T-helper 17 cell (primary cell): ENCODE measurements at regions not wholly inside any gene's neighbourhood (a gene's known extent, or its start where the extent isn't known, plus 50 kb on each side); places are given as distances from the start of the nearest gene placed in this dataset.

Source experiments
- ATAC-seq: fragments of 150-1000 bp; cut with Tn5 transposase; 2 replicates; pipeline ENCODE4 v1.10.0; 2021; ENCODE audit warnings: mild to moderate bottlenecking, moderate library complexity
- DNase-seq, 3 donors: peaks; one replicate each; pipeline versions ENCODE4 v3.0.0 to v3.0.0-alpha.2; 2020 to 2021
- H3K9me3 ChIP-seq: one replicate; pipeline ENCODE4 v1.7.0; 2013; ENCODE audit warnings: low read length, mild to moderate bottlenecking; ENCODE audit not compliant: control insufficient read depth, poor library complexity, severe bottlenecking
- H3K27ac Mint-ChIP-seq: one replicate; pipeline ENCODE4 v1.8.0; 2022; ENCODE audit warnings: mild to moderate bottlenecking, moderate library complexity, mixed read lengths
- H3K27me3 Mint-ChIP-seq: one replicate; pipeline ENCODE4 v1.8.0; 2022; ENCODE audit warnings: mixed read lengths
- H3K36me3 Mint-ChIP-seq: one replicate; pipeline ENCODE4 v1.8.0; 2022; ENCODE audit warnings: low read depth, mixed read lengths
- H3K4me1 Mint-ChIP-seq: one replicate; pipeline ENCODE4 v1.8.0; 2022; ENCODE audit warnings: mild to moderate bottlenecking, mixed read lengths
- H3K4me3 Mint-ChIP-seq: one replicate; pipeline ENCODE4 v1.8.0; 2022; ENCODE audit warnings: mild to moderate bottlenecking, moderate library complexity, mixed read lengths

GRCh38 chr2:238585836-238586821 lies 159.4 kb downstream of the ASB1 start:
- Mint-ChIP-seq H3K27ac (no peak overlapping the region), H3K4me3 (no peak overlapping the region), H3K4me1 (no peaks in the 10 kb centered on the region), H3K27me3 (peaks cover 16% of the 10 kb centered on the region), H3K36me3 (no peaks in the 10 kb centered on the region)
- ATAC-seq (no peak), DNase-seq (no peak)
- H3K9me3 ChIP-seq = no peaks in the 10 kb centered on the region

DNA sequence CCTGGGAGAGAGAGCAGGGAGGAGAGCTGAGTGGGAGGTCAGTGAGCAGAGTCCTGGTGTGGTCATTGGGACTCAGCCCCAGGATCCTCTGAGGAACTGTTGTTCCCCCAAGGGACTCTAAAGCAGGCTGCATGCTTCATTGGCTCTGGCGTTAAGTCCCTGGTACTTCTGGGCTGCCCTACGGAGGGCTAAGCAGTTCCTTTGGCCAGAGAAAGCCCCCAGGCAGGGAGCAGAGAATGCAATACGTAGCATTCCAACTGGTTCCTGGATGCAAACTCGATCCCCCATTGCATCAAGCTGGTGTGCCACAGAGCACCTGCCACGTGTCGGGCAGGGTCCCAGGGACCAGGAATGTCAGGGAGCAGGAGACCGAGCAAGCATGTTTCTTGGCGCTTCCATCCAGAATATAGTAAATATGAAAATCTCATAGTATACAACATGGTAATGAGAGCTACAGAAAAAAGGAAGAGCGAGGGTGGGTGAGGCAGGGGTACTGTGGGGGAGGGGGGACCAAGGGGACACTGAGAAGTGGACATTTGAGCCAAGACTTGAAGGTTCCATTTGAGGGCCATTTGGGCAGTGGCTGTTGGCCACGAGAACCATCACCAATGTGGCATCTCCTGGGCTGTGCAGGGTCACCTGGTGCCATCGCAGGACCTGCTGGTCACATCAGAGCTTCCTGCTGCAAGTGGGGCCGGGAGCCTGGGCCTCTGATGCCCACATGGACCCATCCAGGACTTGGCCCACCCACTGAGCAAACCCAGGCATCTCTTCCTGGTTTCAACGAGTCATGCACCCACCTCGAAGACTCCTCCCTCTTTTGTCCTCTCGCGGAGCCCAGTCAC lies 160.4 kb downstream of the ASB1 start:
- H3K9me3 ChIP-seq = no peaks in the 10 kb centered on the region
- no peaks in the 10 kb centered on the region for H3K36me3 Mint-ChIP-seq
- ATAC-seq (no peak), DNase-seq (no peak)
- no peak overlapping the region for H3K27ac Mint-ChIP-seq
- H3K27me3 Mint-ChIP-seq = peaks cover 16% of the 10 kb centered on the region
- H3K4me3 Mint-ChIP-seq = no peak overlapping the region
- no peaks in the 10 kb centered on the region for H3K4me1 Mint-ChIP-seq

DNA sequence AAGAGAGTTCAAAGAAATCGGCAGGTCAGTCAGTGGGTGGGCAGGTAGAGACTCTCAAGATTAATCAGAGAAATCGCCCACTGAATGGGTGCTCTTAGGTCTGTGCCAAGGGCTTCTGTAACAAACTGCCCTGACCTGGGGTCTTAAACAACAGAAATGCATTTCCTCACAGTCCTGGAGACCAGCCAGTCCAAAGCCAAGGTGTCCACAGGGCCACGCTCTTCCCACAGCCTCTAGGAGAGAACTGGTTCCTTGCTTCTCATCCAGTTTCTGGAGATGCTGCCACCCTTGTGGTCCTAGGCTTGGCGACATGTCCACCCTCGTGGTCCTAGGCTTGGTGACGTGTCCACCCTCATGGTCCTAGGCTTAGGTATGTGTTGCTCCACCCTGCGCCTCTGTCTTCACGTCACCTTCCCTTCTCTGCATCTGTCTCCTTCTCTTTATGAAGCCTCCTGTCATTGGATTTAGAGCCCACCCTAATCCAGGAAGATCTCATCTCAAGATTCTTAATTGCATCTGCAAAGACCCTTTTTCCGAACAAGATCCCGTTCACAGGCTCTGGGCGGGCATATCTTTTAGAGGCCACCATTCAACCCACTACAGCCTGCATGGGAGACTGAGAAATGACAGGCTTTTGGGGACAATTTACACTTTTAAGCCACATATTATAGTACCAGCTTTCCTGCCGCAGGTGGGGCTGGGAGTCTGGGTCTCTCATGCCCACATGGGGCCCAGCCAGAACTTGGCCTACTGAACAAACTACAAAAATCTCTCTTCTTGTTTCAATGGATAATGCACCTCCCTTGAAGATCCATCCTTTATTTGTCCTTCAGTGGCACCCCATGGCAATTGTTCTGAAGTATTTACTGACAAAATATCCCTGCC lies 161.3 kb downstream of the ASB1 start:
- no peak overlapping the region for H3K27ac Mint-ChIP-seq
- H3K36me3 Mint-ChIP-seq = no peaks in the 10 kb centered on the region
- H3K27me3 Mint-ChIP-seq = peaks cover 16% of the 10 kb centered on the region
- H3K4me3 Mint-ChIP-seq = no peak overlapping the region
- H3K9me3 ChIP-seq = no peaks in the 10 kb centered on the region
- H3K4me1 Mint-ChIP-seq = no peaks in the 10 kb centered on the region
- DNase-seq (no peak), ATAC-seq (no peak)

GRCh38 chr2:238589591-238590460 lies 163.1 kb downstream of the ASB1 start:
- ATAC-seq (no peak), DNase-seq (no peak)
- H3K27me3 Mint-ChIP-seq = peaks cover 31% of the 10 kb centered on the region
- H3K4me3 Mint-ChIP-seq = no peak overlapping the region
- no peak overlapping the region for H3K27ac Mint-ChIP-seq
- H3K4me1 Mint-ChIP-seq = no peaks in the 10 kb centered on the region
- H3K36me3 Mint-ChIP-seq = no peaks in the 10 kb centered on the region
- H3K9me3 ChIP-seq = no peaks in the 10 kb centered on the region

- H3K4me3 Mint-ChIP-seq = no peak overlapping the region
- H3K27me3 Mint-ChIP-seq = peaks cover 30% of the 10 kb centered on the region
- no peak for DNase-seq
- no peaks in the 10 kb centered on the region for H3K4me1 Mint-ChIP-seq
- H3K9me3 ChIP-seq = no peaks in the 10 kb centered on the region
- ATAC-seq = no peak
- H3K36me3 Mint-ChIP-seq = no peaks in the 10 kb centered on the region
- H3K27ac Mint-ChIP-seq = no peak overlapping the region
Measured at GRCh38 chr2:238591732-238592131, 165.0 kb downstream of the ASB1 start.

GRCh38 chr2:238593236-238593635 lies 166.5 kb downstream of the ASB1 start:
- H3K4me1 Mint-ChIP-seq = no peaks in the 10 kb centered on the region
- ATAC-seq = no peak
- no peak overlapping the region for H3K27ac Mint-ChIP-seq
- no peak overlapping the region for H3K4me3 Mint-ChIP-seq
- H3K36me3 Mint-ChIP-seq = peaks cover 2% of the 10 kb centered on the region
- DNase-seq = no peak
- H3K27me3 Mint-ChIP-seq = peaks cover 35% of the 10 kb centered on the region
- H3K9me3 ChIP-seq = no peaks in the 10 kb centered on the region

- DNase-seq = no peak
- Mint-ChIP-seq H3K4me3 (no peak overlapping the region), H3K27ac (no peak overlapping the region), H3K27me3 (peaks cover 35% of the 10 kb centered on the region), H3K36me3 (peaks cover 2% of the 10 kb centered on the region), H3K4me1 (peaks cover under 1% of the 10 kb centered on the region)
- no peak for ATAC-seq
- H3K9me3 ChIP-seq = no peaks in the 10 kb centered on the region
Measured at GRCh38 chr2:238593678-238594077, 167.0 kb downstream of the ASB1 start.

DNA sequence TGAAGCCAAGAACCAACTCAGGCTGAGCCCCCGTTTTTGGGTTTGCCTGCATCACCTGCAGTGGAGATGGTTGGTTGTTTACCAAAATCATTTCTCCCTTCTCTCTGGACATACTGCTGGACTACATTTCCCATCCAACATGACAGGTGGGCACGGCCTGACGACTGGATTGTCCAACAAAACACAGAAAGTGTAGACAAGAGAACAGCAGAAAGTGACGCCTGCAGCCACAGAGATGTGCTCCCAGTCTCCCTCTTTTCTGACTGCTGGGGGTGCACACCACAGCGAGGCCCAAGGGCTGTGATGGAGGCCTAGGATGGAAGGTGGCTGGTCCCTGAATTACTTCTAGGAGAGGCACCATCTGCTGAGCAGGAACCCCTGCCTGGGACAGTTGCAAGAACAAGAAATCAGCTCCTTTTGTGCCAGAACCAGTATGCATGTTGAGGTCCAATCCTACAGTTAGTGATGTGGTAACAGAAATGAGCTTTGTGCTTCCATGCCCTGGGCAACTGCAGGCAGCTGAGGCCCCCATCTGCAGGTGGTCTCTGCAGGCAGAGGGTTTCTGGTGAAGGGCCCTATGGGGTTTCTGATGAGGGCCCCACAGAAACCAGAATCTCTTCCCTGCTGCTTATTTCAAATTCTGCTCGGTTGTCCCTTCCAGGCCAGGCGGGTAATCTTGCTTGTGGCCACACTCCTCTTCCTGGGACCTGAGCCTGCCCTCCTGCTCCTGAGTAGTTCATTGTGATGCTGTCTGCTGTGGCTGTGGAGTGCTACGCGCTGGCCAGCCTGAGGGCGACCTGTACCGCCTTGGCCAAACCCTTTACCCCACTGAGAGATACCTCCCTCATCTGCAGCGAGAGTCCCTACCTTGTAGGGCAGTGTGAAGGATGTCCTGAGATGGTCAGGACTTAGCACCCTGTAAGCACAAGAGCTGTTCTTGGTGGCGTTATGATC lies 168.3 kb downstream of the ASB1 start:
- Mint-ChIP-seq H3K4me3 (no peak overlapping the region), H3K4me1 (peaks cover 4% of the 10 kb centered on the region), H3K27me3 (peaks cover 40% of the 10 kb centered on the region), H3K36me3 (peaks cover 5% of the 10 kb centered on the region), H3K27ac (no peak overlapping the region)
- H3K9me3 ChIP-seq = no peaks in the 10 kb centered on the region
- ATAC-seq (no peak), DNase-seq (no peak)

GRCh38 chr2:238595750-238596570 lies 169.2 kb downstream of the ASB1 start:
- DNase-seq = no peak
- Mint-ChIP-seq H3K36me3 (peaks cover 5% of the 10 kb centered on the region), H3K4me3 (no peak overlapping the region), H3K4me1 (peaks cover 4% of the 10 kb centered on the region), H3K27me3 (peaks cover 40% of the 10 kb centered on the region), H3K27ac (no peak overlapping the region)
- no peak for ATAC-seq
- no peaks in the 10 kb centered on the region for H3K9me3 ChIP-seq

DNA sequence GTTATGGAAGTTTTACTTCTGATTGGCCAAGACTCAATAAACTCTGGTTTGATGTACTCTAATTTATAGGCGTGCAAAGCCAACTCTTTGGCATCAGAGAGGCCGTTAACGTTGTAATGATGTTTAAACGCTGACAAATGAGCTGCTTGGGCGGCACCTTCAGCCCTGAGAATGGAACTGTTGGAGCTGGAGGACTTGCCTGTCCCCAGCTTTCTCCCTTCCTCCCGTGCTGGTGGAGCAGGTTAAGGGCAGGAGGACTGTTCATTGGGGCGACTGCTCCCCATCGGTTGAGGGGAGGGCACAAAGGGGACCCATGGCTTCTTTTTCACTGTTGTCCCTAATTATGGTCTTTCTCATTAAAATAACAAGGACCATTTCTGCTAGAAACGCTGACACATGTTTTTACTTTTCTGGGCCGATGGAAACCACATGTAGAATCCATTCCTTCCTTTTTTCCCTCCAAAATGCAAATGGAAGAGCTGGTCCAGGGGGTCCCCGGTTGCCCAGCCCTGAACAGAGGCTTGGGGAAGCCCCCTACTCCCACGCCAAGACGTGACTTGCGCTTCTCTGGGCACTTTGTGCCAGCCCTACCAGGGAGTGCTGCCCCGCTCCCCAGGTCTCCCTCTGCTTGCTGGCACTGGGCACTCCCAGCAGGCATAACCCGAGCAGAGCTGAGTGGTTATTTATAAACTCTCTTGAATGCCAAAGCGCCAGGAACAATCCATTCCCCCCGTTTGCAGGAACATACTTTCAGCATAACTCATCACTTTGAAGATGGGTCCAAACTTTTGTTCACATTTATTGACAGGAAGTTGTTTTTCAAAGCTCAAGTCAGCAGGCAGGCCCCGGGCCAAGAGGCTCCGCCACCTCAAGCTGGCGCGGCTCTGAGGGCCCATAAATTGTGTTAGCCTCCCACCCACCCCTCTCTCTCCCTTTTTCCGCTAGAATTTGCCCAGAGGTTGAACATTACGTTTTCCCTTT lies 170.1 kb downstream of the ASB1 start:
- DNase-seq (no peak), ATAC-seq (no peak)
- Mint-ChIP-seq H3K4me1 (peaks cover 4% of the 10 kb centered on the region), H3K27ac (no peak overlapping the region), H3K27me3 (peaks cover 47% of the 10 kb centered on the region), H3K4me3 (no peak overlapping the region), H3K36me3 (peaks cover 5% of the 10 kb centered on the region)
- no peaks in the 10 kb centered on the region for H3K9me3 ChIP-seq
